NCI-H510A (cell line): ENCODE measurements at regions not wholly inside any gene's neighbourhood (a gene's known extent, or its start where the extent isn't known, plus 50 kb on each side); places are given as distances from the start of the nearest gene placed in this dataset.

Source experiments
- DNase-seq: peaks from one replicate; lab custom pipeline; 2025; lab: John Stamatoyannopoulos, UW

DNA sequence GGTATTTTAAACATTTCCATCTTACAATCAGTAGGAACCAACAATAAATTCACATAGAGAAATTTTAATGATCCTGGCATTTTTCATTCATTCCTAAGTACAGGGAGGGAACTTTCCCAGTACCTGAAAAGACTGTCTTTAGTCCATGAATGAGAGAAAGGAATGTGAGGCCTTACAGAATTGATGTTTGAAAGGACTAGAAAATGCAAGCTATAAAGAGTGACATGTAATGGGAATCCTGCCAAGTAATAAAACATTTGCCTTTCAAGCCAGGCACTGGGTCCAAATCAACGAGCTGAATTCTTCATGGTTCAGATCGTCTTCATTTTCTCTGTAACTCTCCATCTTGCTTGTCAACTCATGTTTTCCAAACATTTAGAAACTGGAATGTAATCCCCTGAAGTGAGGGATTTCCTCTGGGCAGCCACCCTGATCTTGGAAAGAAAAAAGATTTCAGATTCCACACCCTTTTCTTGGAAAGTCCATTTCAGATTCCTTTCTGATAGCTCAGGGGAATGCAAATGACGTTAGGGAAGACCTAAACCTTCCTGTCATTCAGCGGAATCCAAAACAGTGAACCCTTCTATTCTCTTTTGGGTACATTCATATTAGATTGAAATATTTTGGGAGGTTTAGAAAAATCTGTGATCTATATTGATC lies 315.8 kb downstream of the SH3GL2 start:
- DNase-seq: no peak

- no peak for DNase-seq
These were observed 321.7 kb downstream of the SH3GL2 start for GRCh38 chr9:17900606-17901005.

- no peak for DNase-seq
These were observed 326.5 kb downstream of the SH3GL2 start for GRCh38 chr9:17905366-17905765.

- DNase-seq: no peak
These were observed 326.9 kb downstream of the SH3GL2 start for GRCh38 chr9:17905781-17906175.

DNA sequence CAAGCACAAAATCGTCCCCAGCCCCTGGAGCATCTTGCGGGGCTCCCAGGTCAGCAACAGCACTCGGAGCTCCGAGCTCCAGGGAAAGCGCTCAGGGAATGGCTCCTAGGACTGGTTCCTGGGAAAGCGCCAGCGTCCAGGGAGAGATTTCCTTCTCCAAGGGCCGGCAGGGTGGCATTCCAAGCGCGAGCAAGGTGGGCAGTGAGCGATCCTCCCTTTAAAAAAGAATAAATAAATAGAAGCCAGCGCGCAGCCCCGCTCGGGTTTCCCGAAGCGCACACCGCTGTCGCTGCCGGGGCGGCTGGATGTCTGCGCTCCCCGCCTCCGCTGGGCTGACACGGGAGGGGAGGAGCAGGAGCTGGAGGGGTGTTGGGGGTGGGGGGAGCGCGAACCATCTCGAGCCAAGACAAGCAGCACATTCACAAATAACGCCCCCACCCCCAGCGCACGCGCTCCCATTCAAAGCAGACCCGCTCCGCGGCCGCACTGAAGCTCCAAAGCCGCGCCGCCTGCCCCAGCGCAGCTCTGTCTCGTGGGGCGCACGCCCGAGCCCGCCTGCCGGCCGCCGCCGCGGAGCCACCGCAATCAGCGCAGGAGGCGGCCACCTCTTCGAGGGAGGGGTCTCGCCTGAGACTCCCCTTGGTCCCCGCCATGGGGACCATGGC lies 327.4 kb downstream of the SH3GL2 start:
- DNase-seq: no peak

DNA sequence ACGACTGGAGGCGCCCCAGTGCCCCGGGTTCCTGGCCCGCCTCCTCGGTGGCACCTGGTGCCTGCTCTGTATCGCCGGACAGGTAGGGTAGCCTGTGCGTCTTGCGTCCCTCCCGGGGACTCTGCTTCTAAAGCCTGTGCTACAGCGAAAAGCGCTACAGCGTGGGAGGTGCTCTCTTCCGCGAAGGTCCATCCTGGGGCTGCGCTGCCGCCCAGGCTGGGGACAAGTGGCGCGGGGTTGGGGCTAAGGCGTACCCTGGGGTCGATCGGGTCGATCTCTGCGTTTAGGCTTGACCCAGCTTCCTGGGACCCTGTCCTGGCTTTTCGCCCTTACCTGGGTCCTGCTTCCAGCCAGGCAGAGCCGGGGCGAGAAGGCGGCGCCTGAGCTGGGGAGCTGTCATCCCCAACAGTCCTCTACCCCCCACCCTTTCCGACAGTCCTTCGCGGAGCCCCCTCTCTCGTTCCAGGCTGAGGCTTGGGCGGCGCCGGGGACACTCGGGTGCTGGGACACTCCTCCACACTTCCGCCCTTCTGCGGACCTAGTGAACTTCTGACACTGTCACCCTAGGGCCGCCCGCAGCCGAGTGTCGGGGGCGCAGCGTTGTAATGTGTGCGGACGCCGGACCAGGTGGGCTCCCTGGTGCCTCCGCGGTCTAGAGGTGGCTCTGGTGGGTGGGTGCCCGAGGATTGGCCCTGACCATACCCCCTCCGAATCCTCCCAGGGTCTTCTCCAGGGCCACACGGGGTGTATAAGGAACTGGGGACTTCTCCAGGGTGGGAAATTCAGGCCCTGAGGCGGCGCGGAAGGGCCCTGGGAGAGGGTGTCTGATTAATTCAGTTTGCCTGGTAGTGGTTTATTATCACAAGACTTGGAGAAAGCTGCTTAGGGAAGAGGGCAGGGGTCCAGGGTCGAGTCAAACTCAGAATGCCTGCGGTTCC lies 328.2 kb downstream of the SH3GL2 start:
- no peak for DNase-seq

DNA sequence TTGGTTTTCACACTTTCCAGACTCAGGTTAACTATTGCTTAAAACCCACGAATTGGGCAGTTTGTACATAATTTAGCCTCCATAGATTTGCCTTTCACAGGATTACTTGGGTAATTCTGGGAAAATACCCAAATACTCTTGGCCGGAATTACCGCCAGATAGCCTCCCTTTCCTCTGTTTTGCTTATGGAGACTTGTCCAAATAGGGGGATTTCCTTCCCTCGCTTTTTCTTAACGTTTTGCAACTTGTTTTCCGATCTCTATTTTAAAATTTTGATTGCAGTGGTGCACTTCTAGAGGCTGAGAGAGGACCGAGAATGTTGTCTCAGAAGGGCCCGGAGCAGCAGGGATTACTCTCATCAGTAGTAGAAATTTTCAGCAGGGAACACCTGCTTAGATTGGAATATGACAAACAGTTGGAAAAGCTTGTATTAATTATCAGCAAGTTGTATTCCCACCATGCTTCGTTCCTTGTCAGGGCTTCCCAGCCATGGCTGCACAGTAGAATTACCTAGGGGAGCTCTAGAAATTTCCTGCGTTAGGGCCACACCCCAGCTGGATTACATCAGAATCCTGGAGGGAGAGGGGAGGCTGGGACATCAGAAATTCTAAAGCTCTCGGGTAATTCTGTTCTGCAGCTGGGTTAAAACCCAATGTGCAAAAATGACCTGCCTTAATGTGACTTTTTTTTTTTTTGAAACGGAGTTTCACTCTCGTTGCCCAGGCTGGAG lies 329.1 kb downstream of the SH3GL2 start:
- DNase-seq: no peak

DNA sequence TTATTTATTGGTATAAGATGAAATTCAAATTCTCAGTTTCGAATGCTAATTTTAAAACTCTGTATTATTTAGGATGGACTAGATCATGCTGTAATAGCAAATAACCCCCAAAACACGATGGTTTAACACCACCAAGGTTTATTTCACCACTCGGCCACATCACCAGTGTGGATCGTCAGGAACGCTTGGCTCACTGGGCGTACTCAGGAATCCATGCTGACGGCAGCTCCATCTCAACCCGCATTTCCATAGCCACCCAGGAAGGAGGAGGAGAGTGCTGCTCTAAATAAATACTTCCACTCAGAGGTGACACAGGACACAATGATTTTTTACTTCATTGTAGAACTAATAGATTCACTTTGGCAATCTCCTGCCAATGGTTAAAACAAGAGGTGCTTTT lies 347.4 kb downstream of the SH3GL2 start:
- no peak for DNase-seq

DNA sequence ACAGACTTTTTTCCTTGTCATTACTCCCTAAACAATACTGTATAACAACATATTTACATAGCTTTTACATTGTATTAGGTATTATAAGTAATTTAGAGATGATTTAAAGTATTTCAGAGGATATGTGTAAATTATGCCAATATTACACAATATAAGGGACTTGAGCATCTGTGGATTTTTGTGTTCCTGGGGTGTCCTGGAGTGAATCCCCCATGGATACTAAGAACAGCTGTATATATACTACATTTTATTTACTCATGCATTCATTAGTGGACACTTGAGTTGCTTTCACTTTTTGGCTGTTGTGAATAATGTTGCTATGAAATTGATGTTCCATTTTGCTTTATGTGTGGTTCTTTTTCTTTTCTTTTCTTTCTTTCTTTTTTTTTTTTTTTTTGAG lies 348.8 kb downstream of the SH3GL2 start:
- no peak for DNase-seq

DNA sequence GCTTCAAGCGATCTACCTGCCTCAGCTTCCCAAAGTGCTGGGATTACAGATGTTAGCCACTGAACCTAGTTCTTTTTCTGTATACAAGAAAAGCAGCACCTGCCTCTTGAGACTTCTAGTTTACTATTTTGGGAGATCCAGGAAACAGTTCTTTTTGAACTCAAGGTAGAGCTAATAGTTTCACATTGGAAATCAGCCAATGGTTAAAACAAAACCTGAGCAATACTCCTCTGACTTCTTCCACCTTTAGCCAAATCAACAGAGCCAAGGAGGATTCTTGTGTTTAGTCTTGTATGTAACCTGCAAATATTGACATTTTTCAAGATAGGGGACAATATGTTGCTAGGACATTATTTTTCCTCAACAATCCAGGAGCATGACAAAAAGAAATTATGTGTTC lies 349.4 kb downstream of the SH3GL2 start:
- no peak for DNase-seq

- no peak for DNase-seq
These were observed 349.9 kb downstream of the SH3GL2 start for GRCh38 chr9:17928768-17929167.

GRCh38 chr9:17929506-17929905 lies 350.6 kb downstream of the SH3GL2 start:
- no peak for DNase-seq

GRCh38 chr9:17930071-17930470 lies 351.2 kb downstream of the SH3GL2 start:
- DNase-seq: no peak

DNA sequence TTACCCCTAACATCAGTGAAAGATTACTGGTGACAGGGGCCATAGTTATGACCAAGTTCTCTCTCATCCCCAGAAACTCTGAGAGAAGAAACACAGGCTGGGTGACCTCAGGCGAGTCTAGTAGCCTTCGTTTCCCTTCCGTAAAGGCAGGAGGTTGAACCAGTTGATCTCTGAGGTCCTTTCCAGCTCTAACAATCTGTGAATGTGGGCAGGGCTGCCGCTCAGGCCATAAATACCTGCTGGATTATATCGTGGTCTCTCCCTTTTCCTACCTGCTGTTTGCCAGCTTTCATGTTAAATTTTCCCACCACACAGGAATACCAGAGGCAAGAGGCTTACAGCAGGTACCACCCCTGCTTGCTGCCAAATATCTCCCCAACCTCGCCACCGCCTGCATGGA lies 357.5 kb downstream of the SH3GL2 start:
- no peak for DNase-seq

DNA sequence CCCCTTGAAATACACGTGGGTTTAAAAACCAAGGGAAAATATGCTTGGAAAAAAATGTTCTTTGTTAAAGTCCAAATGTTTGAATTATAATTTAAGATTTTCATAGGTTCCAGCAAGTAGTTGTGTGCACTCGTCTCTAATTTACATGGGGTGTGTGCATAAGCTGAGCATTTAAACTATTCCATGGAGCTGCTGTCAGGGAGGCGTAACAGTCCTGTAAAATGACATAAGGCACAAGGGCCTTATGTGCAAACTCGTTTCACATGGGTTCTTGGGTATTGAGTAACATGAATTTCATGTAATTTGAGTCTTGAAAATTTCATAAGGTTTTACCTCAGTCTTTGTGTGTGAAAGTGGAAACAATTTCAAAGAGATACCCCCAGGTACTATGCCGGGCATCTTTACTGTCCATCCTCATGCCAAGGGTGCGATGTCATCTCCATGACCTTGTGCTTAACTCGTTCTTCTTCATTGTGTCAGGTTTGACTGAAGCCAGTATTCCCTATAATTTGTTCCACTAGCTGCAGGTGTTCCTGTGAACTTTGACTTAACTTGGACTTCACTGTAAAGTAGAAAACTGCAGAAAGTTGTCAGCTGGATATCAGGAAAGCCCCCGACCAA lies 359.3 kb downstream of the SH3GL2 start:
- no peak for DNase-seq

DNA sequence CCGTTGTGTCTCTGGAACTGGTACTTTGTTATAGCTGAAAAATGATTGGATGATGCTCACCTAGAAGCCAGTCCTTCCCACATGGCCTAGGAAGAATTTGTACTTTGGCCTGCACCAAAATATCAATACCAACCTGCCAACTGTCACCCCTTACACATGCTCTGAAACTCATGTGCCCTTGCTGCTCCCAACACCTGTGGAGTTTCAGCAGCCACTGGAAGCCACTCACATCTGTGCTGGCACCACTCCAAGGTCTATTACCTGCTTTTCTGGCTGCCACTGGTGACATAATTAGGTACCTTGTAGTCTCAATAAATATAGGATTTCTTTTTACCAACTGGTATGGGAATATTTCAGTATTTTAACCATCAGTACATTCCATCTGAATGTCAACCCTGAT lies 363.6 kb downstream of the SH3GL2 start:
- no peak for DNase-seq

GRCh38 chr9:17955409-17955808 lies 376.5 kb downstream of the SH3GL2 start:
- DNase-seq: no peak

DNA sequence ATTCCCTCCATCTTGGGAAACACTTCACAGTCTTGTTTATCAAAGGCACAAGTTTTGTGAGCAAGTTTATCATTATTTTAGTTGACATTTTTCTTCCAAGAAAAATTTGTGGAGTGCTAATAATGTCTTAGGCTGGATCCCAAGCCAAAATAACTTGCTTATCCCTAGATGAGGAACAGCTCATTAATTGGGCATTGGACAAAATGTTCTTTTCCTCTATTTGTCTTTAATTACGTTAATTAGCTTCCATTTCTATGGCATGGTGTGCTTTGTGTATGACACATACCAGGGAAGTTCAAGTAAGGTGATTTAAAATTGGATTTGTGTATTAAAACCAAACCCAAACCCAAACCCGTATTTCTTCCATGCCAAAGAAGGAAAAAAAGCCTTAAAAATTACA lies 379.5 kb downstream of the SH3GL2 start:
- DNase-seq: no peak

- no peak for DNase-seq
These were observed 383.9 kb downstream of the SH3GL2 start for GRCh38 chr9:17962747-17963146.

DNA sequence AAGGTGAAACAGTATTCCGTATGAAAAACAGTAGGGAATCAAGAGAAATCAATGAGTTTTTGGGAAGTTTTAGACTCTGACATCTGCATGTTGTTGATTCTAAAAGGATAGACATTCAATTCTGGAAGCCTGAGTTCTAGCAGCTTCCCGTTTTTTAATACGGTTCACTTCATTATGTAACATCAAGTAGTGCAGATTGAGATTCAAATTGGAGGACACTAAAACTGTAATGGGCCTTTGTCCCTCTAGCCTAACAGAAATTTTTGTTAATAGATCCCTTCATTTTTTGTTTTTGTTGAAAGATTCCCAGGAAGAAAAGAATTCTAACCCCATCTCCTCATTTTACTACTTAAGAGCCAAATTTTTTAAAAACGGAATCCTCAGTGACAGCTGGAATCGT lies 384.6 kb downstream of the SH3GL2 start:
- no peak for DNase-seq

DNA sequence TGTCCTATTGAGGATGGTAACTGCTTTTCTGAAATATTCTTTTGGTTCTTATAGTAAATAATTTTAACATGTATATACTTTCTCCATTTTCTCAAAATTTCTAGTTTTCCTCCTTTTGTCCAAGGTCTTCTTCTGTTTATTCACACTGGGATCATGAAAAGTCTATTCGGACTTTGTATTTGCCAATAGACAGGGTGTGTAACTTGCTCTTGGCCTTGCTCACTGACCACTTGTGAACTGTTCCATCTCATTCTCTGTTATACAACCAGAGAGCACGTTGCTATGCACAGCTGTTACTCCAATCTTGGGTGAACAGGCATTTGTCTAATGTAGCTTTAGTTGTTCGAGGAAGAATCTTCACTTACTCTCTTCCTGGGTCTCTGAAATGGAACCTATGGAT lies 388.9 kb downstream of the SH3GL2 start:
- no peak for DNase-seq

- no peak for DNase-seq
These were observed 390.4 kb downstream of the SH3GL2 start for GRCh38 chr9:17969232-17969631.
